MCF 10A (cell line): ENCODE measurements at regions not wholly inside any gene's neighbourhood (a gene's known extent, or its start where the extent isn't known, plus 50 kb on each side); places are given as distances from the start of the nearest gene placed in this dataset.

Experiments used
- BruUV-seq: library from RNA; stranded (reverse); fragments of 400-500 nt; replicated peaks from 2 replicates; lab custom pipeline; 2021; lab: Mats Ljungman, UMichigan
- CTCF ChIA-PET: fragments of 300-600 bp; sonication (Branson Sonifier 250); formaldehyde crosslinking; extraction: SDS; loops from one replicate; lab custom pipeline; 2021; ENCODE audit warnings: antibody characterized with exemption, inconsistent platforms; lab: Yijun Ruan, JAX
- POLR2A ChIA-PET: fragments of 300-600, 350-650 bp; sonication (Branson Sonifier 250); formaldehyde crosslinking; extraction: SDS; loops from one replicate; lab custom pipeline; 2020; ENCODE audit warnings: antibody characterized with exemption, inconsistent platforms; lab: Yijun Ruan, JAX
- DNase-seq: peaks from one replicate; pipeline ENCODE4 v3.0.0-alpha.2; 2018; ENCODE audit not compliant: unreplicated experiment
- H3K27ac Mint-ChIP-seq: one replicate; pipeline ENCODE4 v1.8.0; 2022; ENCODE audit warnings: mild to moderate bottlenecking, low read depth, mixed read lengths; ENCODE audit not compliant: unreplicated experiment
- H3K27me3 Mint-ChIP-seq: one replicate; pipeline ENCODE4 v1.8.0; 2022; ENCODE audit warnings: mixed read lengths; ENCODE audit not compliant: insufficient read depth, unreplicated experiment
- H3K36me3 Mint-ChIP-seq: one replicate; pipeline ENCODE4 v1.8.0; 2022; ENCODE audit warnings: mild to moderate bottlenecking, moderate library complexity, mixed read lengths; ENCODE audit not compliant: insufficient read depth, unreplicated experiment
- H3K4me1 Mint-ChIP-seq: one replicate; pipeline ENCODE4 v1.8.0; 2022; ENCODE audit warnings: mixed read lengths; ENCODE audit not compliant: insufficient read depth, unreplicated experiment
- H3K4me3 Mint-ChIP-seq: one replicate; pipeline ENCODE4 v1.8.0; 2022; ENCODE audit warnings: mild to moderate bottlenecking, moderate library complexity, mixed read lengths; ENCODE audit not compliant: unreplicated experiment
- H3K9me3 Mint-ChIP-seq: one replicate; pipeline ENCODE4 v1.8.0; 2022; ENCODE audit warnings: mixed read lengths; ENCODE audit not compliant: unreplicated experiment
- intact Hi-C: fragments of 100-400 bp; cut with micrococcal nuclease; formaldehyde crosslinking; loops from 2 replicates; pipeline ENCODE4 v1.14.1; 2022
- TF ChIP-seq, protein P1 (sequence below): fragments of 200-600 bp; IDR thresholded peaks from one replicate; pipeline ENCODE4 v1.8.0; 2022; ENCODE audit warnings: antibody characterized with exemption, mild to moderate bottlenecking; ENCODE audit not compliant: unreplicated experiment

DNA sequence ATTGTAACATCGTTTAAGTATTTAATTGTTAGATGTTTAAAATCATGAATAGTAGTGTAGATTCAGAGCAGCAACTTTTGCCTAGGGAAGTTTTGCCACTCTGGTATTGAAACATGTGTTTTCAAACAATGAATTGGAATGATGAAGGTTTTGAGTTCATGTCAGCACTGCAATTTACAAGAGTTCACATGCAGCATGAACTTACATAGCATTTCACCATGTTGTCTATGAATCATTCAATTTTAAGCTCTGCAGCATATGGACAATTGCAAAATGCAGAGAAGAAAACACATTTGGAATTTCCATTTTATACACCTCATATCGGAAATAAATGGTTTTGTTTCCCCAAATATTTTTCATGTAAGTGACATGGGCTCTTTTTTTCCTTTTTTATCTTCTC is 170.7 kb upstream of the CDKN3 start:
- POLR2A ChIA-PET = interaction anchor here (0.8 to 1.3 kb wide), 6 partner anchors 9 to 86 kb away, joined by 3 to 6 read pairs (median 4); no protein-coding TSS in a partner anchor
- intact Hi-C loops = loop anchor here (1.0 kb wide), 1 partner anchor 14 kb away; no protein-coding TSS in a partner anchor

DNA sequence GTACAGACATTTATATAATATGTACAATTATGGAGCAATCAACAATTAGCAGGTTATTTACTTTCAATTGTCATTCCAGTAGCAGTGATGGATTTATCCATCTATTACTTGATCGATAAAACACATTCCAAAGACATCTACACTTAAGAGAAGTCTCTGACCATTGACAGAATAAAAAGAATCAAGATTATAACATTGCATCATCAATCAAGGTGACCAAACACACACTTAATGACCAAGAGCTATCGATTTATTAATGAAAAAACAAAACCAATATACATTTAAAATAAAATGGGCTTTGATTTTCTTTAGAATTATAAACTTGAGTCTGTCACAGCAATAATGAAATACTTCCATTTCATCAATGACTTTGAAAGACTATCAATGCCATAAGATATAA is 170.2 kb upstream of the CDKN3 start:
- no peak for DNase-seq
- CTCF ChIA-PET = no interaction called here
- Mint-ChIP-seq H3K4me3 (no peak overlapping the region), H3K27me3 (no peaks in the 10 kb centered on the region), H3K27ac (no peak overlapping the region), H3K4me1 (peaks cover 31% of the 10 kb centered on the region), H3K36me3 (no peaks in the 10 kb centered on the region), H3K9me3 (no peaks in the 10 kb centered on the region)
- TF ChIP-seq, protein P1, sequence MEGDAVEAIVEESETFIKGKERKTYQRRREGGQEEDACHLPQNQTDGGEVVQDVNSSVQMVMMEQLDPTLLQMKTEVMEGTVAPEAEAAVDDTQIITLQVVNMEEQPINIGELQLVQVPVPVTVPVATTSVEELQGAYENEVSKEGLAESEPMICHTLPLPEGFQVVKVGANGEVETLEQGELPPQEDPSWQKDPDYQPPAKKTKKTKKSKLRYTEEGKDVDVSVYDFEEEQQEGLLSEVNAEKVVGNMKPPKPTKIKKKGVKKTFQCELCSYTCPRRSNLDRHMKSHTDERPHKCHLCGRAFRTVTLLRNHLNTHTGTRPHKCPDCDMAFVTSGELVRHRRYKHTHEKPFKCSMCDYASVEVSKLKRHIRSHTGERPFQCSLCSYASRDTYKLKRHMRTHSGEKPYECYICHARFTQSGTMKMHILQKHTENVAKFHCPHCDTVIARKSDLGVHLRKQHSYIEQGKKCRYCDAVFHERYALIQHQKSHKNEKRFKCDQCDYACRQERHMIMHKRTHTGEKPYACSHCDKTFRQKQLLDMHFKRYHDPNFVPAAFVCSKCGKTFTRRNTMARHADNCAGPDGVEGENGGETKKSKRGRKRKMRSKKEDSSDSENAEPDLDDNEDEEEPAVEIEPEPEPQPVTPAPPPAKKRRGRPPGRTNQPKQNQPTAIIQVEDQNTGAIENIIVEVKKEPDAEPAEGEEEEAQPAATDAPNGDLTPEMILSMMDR = no peak
- intact Hi-C loops = loop anchor here (1.0 kb wide), 1 partner anchor 14 kb away; no protein-coding TSS in a partner anchor
- POLR2A ChIA-PET = interaction anchor here (0.8 to 1.3 kb wide), 6 partner anchors 9 to 86 kb away, joined by 3 to 6 read pairs (median 4); no protein-coding TSS in a partner anchor
- BruUV-seq = no TSS peak

More for the DNA sequence above, 170.7 kb upstream of the CDKN3 start:
- no peaks in the 10 kb centered on the region for H3K9me3 Mint-ChIP-seq
- H3K36me3 Mint-ChIP-seq = no peaks in the 10 kb centered on the region
- CTCF ChIA-PET = no interaction called here
- H3K27ac Mint-ChIP-seq = peak overlapping the region; percentile 32
- H3K27me3 Mint-ChIP-seq = no peaks in the 10 kb centered on the region
- no peak overlapping the region for H3K4me3 Mint-ChIP-seq
- peak; percentile 30 for DNase-seq
- H3K4me1 Mint-ChIP-seq = peaks cover 27% of the 10 kb centered on the region
- TF ChIP-seq, protein P1 = no peak
- no TSS peak for BruUV-seq

DNA sequence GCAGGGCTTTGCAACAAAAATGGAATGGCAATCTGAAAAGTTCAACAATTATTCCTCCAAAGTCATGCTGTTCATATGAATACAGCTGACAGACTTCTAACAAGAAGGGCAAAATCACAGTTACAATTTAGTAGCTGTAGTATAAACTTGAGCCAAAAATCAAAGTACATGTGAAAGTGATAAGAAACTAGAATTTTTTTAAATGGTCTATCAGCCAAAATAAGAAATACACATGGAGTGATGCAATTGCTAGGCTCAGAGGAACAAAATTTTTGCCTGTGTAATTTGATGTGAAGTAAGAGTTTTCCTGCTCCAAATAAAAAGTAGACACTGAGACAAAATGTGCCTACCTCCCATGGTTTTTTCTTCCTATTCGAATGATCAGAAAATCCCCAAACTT is 167.7 kb upstream of the CDKN3 start:
- H3K36me3 Mint-ChIP-seq = no peaks in the 10 kb centered on the region
- H3K27me3 Mint-ChIP-seq = no peaks in the 10 kb centered on the region
- peak overlapping the region; percentile 23 for H3K27ac Mint-ChIP-seq
- POLR2A ChIA-PET = no interaction called here
- intact Hi-C loops = no loop called here
- DNase-seq = no peak
- no peak overlapping the region for H3K4me3 Mint-ChIP-seq
- CTCF ChIA-PET = no interaction called here
- no peaks in the 10 kb centered on the region for H3K9me3 Mint-ChIP-seq
- H3K4me1 Mint-ChIP-seq = peaks cover 27% of the 10 kb centered on the region
- TF ChIP-seq, protein P1 = no peak
- no TSS peak for BruUV-seq

DNA sequence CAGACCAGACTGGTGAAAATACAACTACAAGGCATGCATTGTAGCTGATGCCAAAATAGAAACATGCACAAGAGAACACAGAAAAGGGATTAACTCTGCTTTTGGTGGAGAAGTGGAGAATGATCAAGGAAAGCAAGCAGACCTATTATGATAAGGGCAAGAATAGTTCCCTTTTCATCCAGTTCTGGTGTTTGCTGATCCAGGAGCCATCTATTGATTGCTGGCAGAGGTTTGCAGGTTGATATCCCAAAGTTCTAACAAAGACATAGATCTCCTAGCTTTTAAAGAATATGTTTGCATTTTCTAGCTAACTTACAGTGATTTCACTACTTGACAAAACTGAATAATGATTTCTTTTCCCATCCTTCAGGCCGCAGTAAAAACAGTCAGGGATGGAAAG is 166.2 kb upstream of the CDKN3 start:
- H3K27ac Mint-ChIP-seq = no peak overlapping the region
- H3K4me1 Mint-ChIP-seq = peaks cover 27% of the 10 kb centered on the region
- TF ChIP-seq, protein P1 = no peak
- intact Hi-C loops = no loop called here
- no TSS peak for BruUV-seq
- CTCF ChIA-PET = interaction anchor here (0.6 to 1.2 kb wide), 4 partner anchors 12 to 56 kb away, joined by 3 read pairs; no protein-coding TSS in a partner anchor
- DNase-seq = no peak
- POLR2A ChIA-PET = interaction anchor here (0.6 to 2.0 kb wide), 5 partner anchors 20 to 82 kb away, joined by 3 to 8 read pairs (median 3); no protein-coding TSS in a partner anchor
- no peaks in the 10 kb centered on the region for H3K36me3 Mint-ChIP-seq
- no peaks in the 10 kb centered on the region for H3K27me3 Mint-ChIP-seq
- no peaks in the 10 kb centered on the region for H3K9me3 Mint-ChIP-seq
- no peak overlapping the region for H3K4me3 Mint-ChIP-seq
